HEK293 (cell line): ENCODE measurements at regions not wholly inside any gene's neighbourhood (a gene's known extent, or its start where the extent isn't known, plus 50 kb on each side); places are given as distances from the start of the nearest gene placed in this dataset.

Experiments used
- CTCF ChIA-PET: fragments of 350-600 bp; formaldehyde crosslinking; extraction: SDS; loops from one replicate; lab custom pipeline; 2021; ENCODE audit warnings: antibody characterized with exemption; lab: Yijun Ruan, JAX
- POLR2A ChIA-PET: fragments of 300-600 bp; formaldehyde crosslinking; extraction: SDS; loops from one replicate; lab custom pipeline; 2020; ENCODE audit warnings: antibody characterized with exemption, inconsistent platforms; lab: Yijun Ruan, JAX
- H3K27ac ChIP-seq: fragments of 200-500 bp; sonication (Bioruptor generic); 2 replicates; pipeline ENCODE4 v1.5.1; 2014; ENCODE audit warnings: low read depth, low read length, control low read depth, inconsistent platforms; ENCODE audit errors: extremely low read depth
- H3K36me3 ChIP-seq, 2 experiments: fragments of 200-500 bp in 1 of 2; sonication (Bioruptor generic) in 1 of 2; 1 replicate in 1 of 2; 2 replicates in 1 of 2; pipeline ENCODE4 v1.5.1; 2014 to 2017; ENCODE audit warnings: inconsistent platforms in 2 of 2, low read length in 2 of 2; ENCODE audit not compliant: control insufficient read depth in 2 of 2, insufficient read depth in 1 of 2
- H3K4me1 ChIP-seq: fragments of 200-500 bp; sonication (Bioruptor generic); 2 replicates; pipeline ENCODE4 v1.5.1; 2014; ENCODE audit warnings: mild to moderate bottlenecking, low read length, inconsistent platforms; ENCODE audit not compliant: control insufficient read depth, insufficient read depth
- H3K4me3 ChIP-seq: 2 replicates; pipeline ENCODE4 v1.5.1; 2011; ENCODE audit warnings: low read depth, mild to moderate bottlenecking, control low read depth, low read length, moderate library complexity
- H3K9me3 ChIP-seq: fragments of 200-500 bp; sonication (Bioruptor generic); 2 replicates; pipeline ENCODE4 v1.5.1; 2014; ENCODE audit warnings: low read depth, low read length, inconsistent platforms; ENCODE audit not compliant: control insufficient read depth, insufficient read depth
- CTCF ChIP-seq: fragments of 450-650 bp; formaldehyde crosslinking; IDR thresholded peaks from 2 replicates; pipeline ENCODE4 v1.5.1; 2016; ENCODE audit warnings: missing biosample characterization, missing genetic modification characterization
- GLIS2 ChIP-seq: fragments of 450-650 bp; formaldehyde crosslinking; IDR thresholded peaks from 2 replicates; pipeline ENCODE4 v1.5.1; 2016; ENCODE audit warnings: missing biosample characterization, missing genetic modification characterization
- KLF17 ChIP-seq: fragments of 450-650 bp; formaldehyde crosslinking; IDR thresholded peaks from 2 replicates; pipeline ENCODE4 v1.5.1; 2016; ENCODE audit warnings: missing biosample characterization, missing genetic modification characterization
- SALL2 ChIP-seq: fragments of 450-650 bp; formaldehyde crosslinking; IDR thresholded peaks from 2 replicates; pipeline ENCODE4 v1.5.0; 2017; ENCODE audit warnings: missing biosample characterization, mild to moderate bottlenecking, missing genetic modification characterization, borderline replicate concordance
- ZBTB44 ChIP-seq: fragments of 450-650 bp; IDR thresholded peaks from 2 replicates; pipeline ENCODE4 v1.5.1; 2018; ENCODE audit warnings: missing biosample characterization, mild to moderate bottlenecking, missing genetic modification characterization
- ZFP37 ChIP-seq: fragments of 450-650 bp; formaldehyde crosslinking; IDR thresholded peaks from 2 replicates; pipeline ENCODE4 v1.5.1; 2016; ENCODE audit warnings: missing biosample characterization, missing genetic modification characterization
- ZFP69B ChIP-seq: fragments of 450-650 bp; formaldehyde crosslinking; IDR thresholded peaks from 2 replicates; pipeline ENCODE4 v1.5.1; 2016; ENCODE audit warnings: missing biosample characterization, missing genetic modification characterization
- ZNF157 ChIP-seq: fragments of 450-650 bp; formaldehyde crosslinking; IDR thresholded peaks from 2 replicates; pipeline ENCODE4 v1.5.1; 2016; ENCODE audit warnings: missing biosample characterization, missing genetic modification characterization
- ZNF221 ChIP-seq: fragments of 450-650 bp; formaldehyde crosslinking; IDR thresholded peaks from 2 replicates; pipeline ENCODE4 v1.5.1; 2017; ENCODE audit warnings: missing biosample characterization, missing genetic modification characterization, borderline replicate concordance
- ZNF23 ChIP-seq: fragments of 450-650 bp; formaldehyde crosslinking; IDR thresholded peaks from 2 replicates; pipeline ENCODE4 v1.5.1; 2016; ENCODE audit warnings: missing biosample characterization, missing genetic modification characterization, borderline replicate concordance
- ZNF24 ChIP-seq: fragments of 450-650 bp; formaldehyde crosslinking; IDR thresholded peaks from 2 replicates; pipeline ENCODE4 v1.5.1; 2016; ENCODE audit warnings: missing biosample characterization, missing genetic modification characterization
- ZNF302 ChIP-seq: fragments of 450-650 bp; formaldehyde crosslinking; IDR thresholded peaks from 2 replicates; pipeline ENCODE4 v1.5.1; 2016; ENCODE audit warnings: missing biosample characterization, missing genetic modification characterization, low read depth
- ZNF350 ChIP-seq: fragments of 450-650 bp; formaldehyde crosslinking; IDR thresholded peaks from 2 replicates; pipeline ENCODE4 v1.5.0; 2017; ENCODE audit warnings: missing biosample characterization, mild to moderate bottlenecking, missing genetic modification characterization
- ZNF501 ChIP-seq: fragments of 450-650 bp; formaldehyde crosslinking; IDR thresholded peaks from 2 replicates; pipeline ENCODE4 v1.5.1; 2016; ENCODE audit warnings: missing biosample characterization, missing genetic modification characterization
- ZNF510 ChIP-seq: fragments of 450-650 bp; formaldehyde crosslinking; IDR thresholded peaks from 2 replicates; pipeline ENCODE4 v1.5.1; 2018; ENCODE audit warnings: mild to moderate bottlenecking, missing genetic modification characterization, missing biosample characterization; ENCODE audit not compliant: insufficient replicate concordance
- ZNF521 ChIP-seq: fragments of 450-650 bp; formaldehyde crosslinking; IDR thresholded peaks from 2 replicates; pipeline ENCODE4 v1.5.1; 2017; ENCODE audit warnings: missing biosample characterization, mild to moderate bottlenecking, missing genetic modification characterization
- ZNF555 ChIP-seq: fragments of 450-650 bp; formaldehyde crosslinking; conservative IDR thresholded peaks from 2 replicates; pipeline ENCODE4 v1.5.1; 2017; ENCODE audit warnings: missing biosample characterization, mild to moderate bottlenecking, missing genetic modification characterization, inconsistent platforms
- ZNF561 ChIP-seq: fragments of 450-650 bp; IDR thresholded peaks from 2 replicates; pipeline ENCODE4 v1.5.1; 2018; ENCODE audit warnings: missing biosample characterization, missing genetic modification characterization, borderline replicate concordance
- ZNF571 ChIP-seq: fragments of 450-650 bp; formaldehyde crosslinking; IDR thresholded peaks from 2 replicates; pipeline ENCODE4 v1.5.0; 2017; ENCODE audit warnings: missing biosample characterization, missing genetic modification characterization
- ZNF624 ChIP-seq: fragments of 450-650 bp; formaldehyde crosslinking; IDR thresholded peaks from 2 replicates; pipeline ENCODE4 v1.5.1; 2017; ENCODE audit warnings: missing biosample characterization, missing genetic modification characterization
- ZNF747 ChIP-seq: fragments of 450-650 bp; formaldehyde crosslinking; IDR thresholded peaks from 2 replicates; pipeline ENCODE4 v1.5.1; 2016; ENCODE audit warnings: missing biosample characterization, missing genetic modification characterization
- ZNF76 ChIP-seq: fragments of 450-650 bp; formaldehyde crosslinking; IDR thresholded peaks from 2 replicates; pipeline ENCODE4; 2016; ENCODE audit warnings: low read depth, missing biosample characterization, missing genetic modification characterization, borderline replicate concordance
- ZNF830 ChIP-seq: fragments of 450-650 bp; IDR thresholded peaks from 2 replicates; pipeline ENCODE4 v1.5.0; 2018; ENCODE audit warnings: missing biosample characterization, missing genetic modification characterization, low read depth, mild to moderate bottlenecking, moderate library complexity

- no peak for TF ChIP-seq ZNF24 (tag by site-specific recombination)
Observed at GRCh38 chr2:236980961-236981360, 104.7 kb upstream of the COPS8 start (continued).

- ChIA-PET POLR2A (no interaction called here), CTCF (interaction anchor here (0.7 kb wide), 1 partner anchor 23 kb away, joined by 3 read pairs; no protein-coding TSS in a partner anchor)
- Histone ChIP-seq H3K4me1 (no peaks in the 10 kb centered on the region), H3K36me3 (no peaks in the 10 kb centered on the region), H3K27ac (no peak overlapping the region), H3K9me3 (no peaks in the 10 kb centered on the region), H3K4me3 (no peak overlapping the region)
- TF ChIP-seq ZNF302 (tag by site-specific recombination) (no peak), ZNF76 (tag by site-specific recombination) (no peak), KLF17 (tag by site-specific recombination) (no peak), GLIS2 (tag by site-specific recombination) (no peak), ZNF521 (tag by site-specific recombination) (no peak), ZFP69B (no peak), ZNF221 (tag by site-specific recombination) (no peak), ZNF571 (tag by site-specific recombination) (no peak)
Observed at GRCh38 chr2:236981701-236982485, 103.8 kb upstream of the COPS8 start.

GRCh38 chr2:236982693-236983455, 102.8 kb upstream of the COPS8 start:
- Histone ChIP-seq H3K9me3 (no peaks in the 10 kb centered on the region), H3K36me3 (no peaks in the 10 kb centered on the region), H3K4me3 (no peak overlapping the region), H3K4me1 (no peaks in the 10 kb centered on the region), H3K27ac (no peak overlapping the region)
- CTCF ChIA-PET, result no interaction called here
- POLR2A ChIA-PET, result no interaction called here
- TF ChIP-seq ZNF624, result no peak
- TF ChIP-seq ZBTB44 (tag by site-specific recombination), result no peak
- no peak for TF ChIP-seq SALL2 (tag by site-specific recombination)
- TF ChIP-seq ZFP37, result no peak
- no peak for TF ChIP-seq ZNF747
- no peak for TF ChIP-seq ZNF501 (tag by site-specific recombination)
- no peak for TF ChIP-seq ZFP69B
- no peak for TF ChIP-seq ZNF350
- no peak for TF ChIP-seq ZNF830 (tag by site-specific recombination)
- no peak for TF ChIP-seq ZNF23 (tag by site-specific recombination)
- TF ChIP-seq ZNF555 (tag by site-specific recombination), result no peak
- TF ChIP-seq ZNF510 (tag by site-specific recombination), result no peak
- TF ChIP-seq CTCF (tag by site-specific recombination), result no peak
- TF ChIP-seq ZNF157 (tag by site-specific recombination), result no peak
- TF ChIP-seq ZNF561, result no peak
